ENCODE measurements at regions not wholly inside any gene's neighbourhood (a gene's known extent, or its start where the extent isn't known, plus 50 kb on each side); places are given as distances from the start of the nearest gene placed in this dataset.

GRCh38 chr1:30319765-30320580 is 403.4 kb downstream of the MATN1 start:
- no peak for TF ChIP-seq PATZ1 (CRISPR knock-in tag; IDR thresholded peaks at IDR 0.05; ENCODE audit: borderline replicate concordance)
- no peak for TF ChIP-seq ZFP30 (CRISPR knock-in tag; IDR thresholded peaks at IDR 0.05)
- TF ChIP-seq PPARA (CRISPR knock-in tag; IDR thresholded peaks at IDR 0.05; ENCODE audit: borderline replicate concordance): no peak
- TF ChIP-seq ESRRG (CRISPR knock-in tag; IDR thresholded peaks at IDR 0.05): no peak
- no peak for TF ChIP-seq RARB (CRISPR knock-in tag; IDR thresholded peaks at IDR 0.05)
- no peak for TF ChIP-seq SNAI2 (CRISPR knock-in tag; IDR thresholded peaks at IDR 0.05)
- no peak for TF ChIP-seq POU6F1 (CRISPR knock-in tag; IDR thresholded peaks at IDR 0.05; ENCODE audit: borderline replicate concordance, low read depth)
- no peak for TF ChIP-seq CSRNP3 (CRISPR knock-in tag; IDR thresholded peaks at IDR 0.05)
- no peak for TF ChIP-seq BACH2 (CRISPR knock-in tag; IDR thresholded peaks at IDR 0.05; ENCODE audit: borderline replicate concordance)
